ENCODE measurements at regions not wholly inside any gene's neighbourhood (a gene's known extent, or its start where the extent isn't known, plus 50 kb on each side); places are given as distances from the start of the nearest gene placed in this dataset.

DNA sequence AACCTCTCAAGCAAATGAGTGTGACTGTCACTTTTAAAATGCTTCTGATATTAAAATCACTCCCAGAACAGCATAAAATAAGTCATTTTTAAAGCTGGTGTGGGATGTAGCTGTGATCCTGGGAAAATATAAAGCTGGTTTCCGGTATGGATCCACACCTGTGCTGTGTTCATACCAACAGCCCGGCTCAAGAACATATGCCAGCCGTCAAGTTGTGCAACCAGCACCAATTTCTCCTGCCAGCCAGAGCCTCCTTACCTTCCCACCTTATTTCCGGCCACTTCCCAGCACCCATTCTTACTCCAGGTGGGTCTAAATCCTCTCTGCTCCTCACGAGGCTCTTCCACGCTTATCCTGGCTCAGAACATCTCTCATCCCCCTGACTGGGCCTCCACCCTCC lies 50.9 kb upstream of the RPS6KA2 start:
- TF ChIP-seq POLR2A (IDR thresholded peaks at IDR 0.05): no peak
- no peak for TF ChIP-seq CTCF (IDR thresholded peaks at IDR 0.05)
- TF ChIP-seq EP300 (IDR thresholded peaks at IDR 0.05): no peak
- Histone ChIP-seq H3K4me1 (peaks cover 0 to 2% (median 0%) of the 10 kb centered on the region in 4 donors), H3K36me3 (no peaks in the 10 kb centered on the region), H3K27me3 (no peaks in the 10 kb centered on the region), H3K4me3 (no peak overlapping the region), H3K27ac (no peak overlapping the region), H3K9me3 (peaks cover 0 to 6% (median 0%) of the 10 kb centered on the region in 4 donors)
- WGBS, 2 donors: 82 to 90% methylated on average over 6 of the region's 6 CpGs
- no peak for DNase-seq (ENCODE audit: low spot score in 2 of 2)

All from tibial nerve (tissue), 4 donors.